Endothelial cell of umbilical vein (primary cell): ENCODE measurements at regions not wholly inside any gene's neighbourhood (a gene's known extent, or its start where the extent isn't known, plus 50 kb on each side); places are given as distances from the start of the nearest gene placed in this dataset.

Source experiments
- POLR2A ChIP-seq: IDR thresholded peaks from 2 replicates; pipeline ENCODE4 v1.6.1; 2012; ENCODE audit warnings: low read depth, mild to moderate bottlenecking, control low read depth, low read length
- TF ChIP-seq, protein P1 (sequence below), 2 donors: IDR thresholded peaks; 1 replicate in 1 of 2; 2 replicates in 1 of 2; pipeline ENCODE4 v1.5.1; 2011; ENCODE audit warnings: low read length in 2 of 2, mild to moderate bottlenecking in 2 of 2, moderate library complexity in 2 of 2, control low read depth in 1 of 2, inconsistent platforms in 1 of 2, low read depth in 1 of 2; ENCODE audit not compliant: insufficient read depth in 1 of 2; ENCODE audit errors: extremely low read depth in 1 of 2

DNA sequence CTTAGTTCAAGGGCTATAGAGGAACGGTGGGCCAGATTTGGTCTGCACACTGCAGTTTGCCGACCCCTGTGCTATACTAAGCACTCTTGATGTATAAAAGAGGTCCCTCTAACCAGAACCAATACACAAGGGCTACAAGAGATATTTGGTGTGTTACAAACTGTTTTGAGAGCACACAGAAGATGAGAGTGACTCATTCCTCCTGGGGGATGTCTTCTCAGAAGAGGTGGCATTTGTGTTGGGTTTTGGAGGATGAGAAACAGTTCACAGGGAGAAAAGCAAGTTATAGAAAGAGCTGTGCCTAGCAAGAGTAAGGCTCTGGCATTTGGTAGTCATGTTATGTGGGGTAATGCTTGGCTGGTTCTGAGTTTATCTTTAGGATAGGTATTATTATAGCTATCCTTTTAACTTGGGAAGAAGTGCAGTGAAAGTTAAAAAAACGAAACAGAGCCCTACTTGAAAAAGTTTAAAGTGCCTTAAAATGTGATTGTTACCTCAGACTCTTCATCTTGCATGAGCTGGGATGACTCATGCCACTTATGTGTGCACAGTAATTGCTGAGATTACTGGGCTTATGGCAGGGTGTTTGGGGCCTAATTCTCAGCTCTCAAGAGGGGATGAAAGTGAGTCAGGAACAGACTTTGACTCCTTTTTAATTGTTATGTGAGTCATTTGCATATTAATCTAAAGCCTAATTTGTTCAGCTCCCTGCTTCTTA lies 160.4 kb downstream of the KIF20B start:
- TF ChIP-seq, protein P1, sequence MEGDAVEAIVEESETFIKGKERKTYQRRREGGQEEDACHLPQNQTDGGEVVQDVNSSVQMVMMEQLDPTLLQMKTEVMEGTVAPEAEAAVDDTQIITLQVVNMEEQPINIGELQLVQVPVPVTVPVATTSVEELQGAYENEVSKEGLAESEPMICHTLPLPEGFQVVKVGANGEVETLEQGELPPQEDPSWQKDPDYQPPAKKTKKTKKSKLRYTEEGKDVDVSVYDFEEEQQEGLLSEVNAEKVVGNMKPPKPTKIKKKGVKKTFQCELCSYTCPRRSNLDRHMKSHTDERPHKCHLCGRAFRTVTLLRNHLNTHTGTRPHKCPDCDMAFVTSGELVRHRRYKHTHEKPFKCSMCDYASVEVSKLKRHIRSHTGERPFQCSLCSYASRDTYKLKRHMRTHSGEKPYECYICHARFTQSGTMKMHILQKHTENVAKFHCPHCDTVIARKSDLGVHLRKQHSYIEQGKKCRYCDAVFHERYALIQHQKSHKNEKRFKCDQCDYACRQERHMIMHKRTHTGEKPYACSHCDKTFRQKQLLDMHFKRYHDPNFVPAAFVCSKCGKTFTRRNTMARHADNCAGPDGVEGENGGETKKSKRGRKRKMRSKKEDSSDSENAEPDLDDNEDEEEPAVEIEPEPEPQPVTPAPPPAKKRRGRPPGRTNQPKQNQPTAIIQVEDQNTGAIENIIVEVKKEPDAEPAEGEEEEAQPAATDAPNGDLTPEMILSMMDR (IDR thresholded peaks at IDR 0.05; ENCODE audit: extremely low read depth in 1 of 2, insufficient read depth in 1 of 2, low read depth in 1 of 2, low read length in 2 of 2), result no peak
- no peak for TF ChIP-seq POLR2A
